MM.1S (cell line): ENCODE measurements at regions not wholly inside any gene's neighbourhood (a gene's known extent, or its start where the extent isn't known, plus 50 kb on each side); places are given as distances from the start of the nearest gene placed in this dataset.

Experiments used
- DNase-seq: peaks from one replicate; pipeline ENCODE4 v3.0.0-alpha.2; 2015
- H2AFZ ChIP-seq: fragments of 300-600 bp; sonication (generic); 2 replicates; pipeline ENCODE4 v1.6.0; 2016; ENCODE audit warnings: antibody characterized with exemption, low read length
- H3F3A ChIP-seq: fragments of 300-600 bp; sonication (generic); 2 replicates; pipeline ENCODE4 v1.6.1; 2016; ENCODE audit warnings: mild to moderate bottlenecking, antibody characterized with exemption, low read length, moderate library complexity, mixed read lengths; ENCODE audit not compliant: insufficient read depth
- H3K27ac ChIP-seq: fragments of 300-600 bp; sonication (generic); 2 replicates; pipeline ENCODE4 v1.5.1; 2016; ENCODE audit warnings: mild to moderate bottlenecking, low read length
- H3K27me3 ChIP-seq: fragments of 300-600 bp; sonication (generic); replicated peaks from 2 replicates; pipeline ENCODE4 v1.6.0; 2016; ENCODE audit warnings: low read length; ENCODE audit not compliant: insufficient read depth
- H3K36me3 ChIP-seq: fragments of 300-600 bp; sonication (generic); replicated peaks from 2 replicates; pipeline ENCODE4 v1.6.1; 2016; ENCODE audit warnings: mild to moderate bottlenecking, low read length, mixed read lengths; ENCODE audit not compliant: insufficient read depth
- H3K4me1 ChIP-seq: fragments of 300-600 bp; sonication (generic); 2 replicates; pipeline ENCODE4 v1.6.1; 2016; ENCODE audit warnings: low read length, mixed read lengths
- H3K4me2 ChIP-seq: fragments of 300-600 bp; sonication (generic); 2 replicates; pipeline ENCODE4 v1.6.0; 2016; ENCODE audit warnings: low read depth, low read length
- H3K4me3 ChIP-seq: fragments of 300-600 bp; sonication (generic); 2 replicates; pipeline ENCODE4 v1.5.1; 2016; ENCODE audit warnings: low read length, mixed read lengths
- H3K79me2 ChIP-seq: fragments of 300-600 bp; sonication (generic); 2 replicates; pipeline ENCODE4 v1.6.1; 2016; ENCODE audit warnings: mixed run types, low read length, mixed read lengths
- H3K9ac ChIP-seq: fragments of 300-600 bp; sonication (generic); 2 replicates; pipeline ENCODE4 v1.6.1; 2016; ENCODE audit warnings: low read length, mixed read lengths
- H3K9me2 ChIP-seq: fragments of 300-600 bp; sonication (generic); replicated peaks from 2 replicates; pipeline ENCODE4 v1.6.1; 2016; ENCODE audit warnings: mild to moderate bottlenecking, low read length, mixed read lengths; ENCODE audit not compliant: insufficient read depth
- H3K9me3 ChIP-seq: fragments of 300-600 bp; sonication (generic); replicated peaks from 2 replicates; pipeline ENCODE4 v1.6.1; 2016; ENCODE audit warnings: mild to moderate bottlenecking, low read length, mixed read lengths; ENCODE audit not compliant: insufficient read depth
- H4K20me1 ChIP-seq: fragments of 300-600 bp; sonication (generic); 2 replicates; pipeline ENCODE4 v1.6.1; 2016; ENCODE audit warnings: mild to moderate bottlenecking, low read length, moderate library complexity, mixed read lengths; ENCODE audit not compliant: insufficient read depth
- CTCF ChIP-seq: fragments of 300-600 bp; sonication (generic); IDR thresholded peaks from 2 replicates; pipeline ENCODE4 v1.5.1; 2016; ENCODE audit warnings: antibody characterized with exemption, low read length, mixed read lengths
- EZH2 ChIP-seq: fragments of 300-600 bp; sonication (generic); optimal IDR thresholded peaks from 2 replicates; pipeline ENCODE3; 2017; ENCODE audit warnings: low read depth, mild to moderate bottlenecking, antibody characterized with exemption, low read length, mixed read lengths
- EZH2phosphoT487 ChIP-seq: fragments of 300-600 bp; sonication (generic); IDR thresholded peaks from 2 replicates; pipeline ENCODE4 v1.6.1; 2018; ENCODE audit warnings: antibody characterized with exemption, low read length

GRCh38 chr5:148730270-148730669 is 75.9 kb upstream of the HTR4 start:
- Histone ChIP-seq H3K4me3 (no peak overlapping the region), H3K27me3 (no peaks in the 10 kb centered on the region), H3K9me3 (no peaks in the 10 kb centered on the region), H2AFZ (peak overlapping the region; percentile 7), H3K4me2 (peak overlapping the region; percentile 83; the same call in 1 of the 2 replicates), H3K36me3 (no peaks in the 10 kb centered on the region), H3F3A (peaks cover 9% of the 10 kb centered on the region), H3K79me2 (no peaks in the 10 kb centered on the region), H4K20me1 (no peaks in the 10 kb centered on the region), H3K9me2 (no peaks in the 10 kb centered on the region), H3K27ac (no peak overlapping the region), H3K9ac (no peak overlapping the region), H3K4me1 (peaks cover 24% of the 10 kb centered on the region; the same call in 1 of the 2 replicates)
- DNase-seq = no peak
- no peak for TF ChIP-seq EZH2

- Histone ChIP-seq H3K36me3 (no peaks in the 10 kb centered on the region), H3K4me2 (peak overlapping the region; percentile 83), H3K9ac (peak overlapping the region; percentile 51; the same call in 1 of the 2 replicates), H3K27ac (peak overlapping the region; percentile 58; the same call in 1 of the 2 replicates), H3K4me3 (peak overlapping the region; percentile 64), H3K4me1 (peaks cover 24% of the 10 kb centered on the region; the same call in 1 of the 2 replicates), H3K27me3 (no peaks in the 10 kb centered on the region), H3K9me3 (no peaks in the 10 kb centered on the region), H3F3A (peaks cover 9% of the 10 kb centered on the region), H4K20me1 (no peaks in the 10 kb centered on the region), H3K9me2 (no peaks in the 10 kb centered on the region), H2AFZ (peak overlapping the region; percentile 77), H3K79me2 (no peaks in the 10 kb centered on the region)
- DNase-seq = peak; percentile 92
- peak; percentile 98 for TF ChIP-seq CTCF
- TF ChIP-seq EZH2 = no peak
These were observed 76.9 kb upstream of the HTR4 start for GRCh38 chr5:148730942-148731898.

- H3F3A ChIP-seq = peaks cover 9% of the 10 kb centered on the region
- no peaks in the 10 kb centered on the region for H3K36me3 ChIP-seq
- DNase-seq = no peak
- no peak for TF ChIP-seq CTCF
- TF ChIP-seq EZH2phosphoT487 = no peak
- no peak for TF ChIP-seq EZH2
- no peaks in the 10 kb centered on the region for H3K27me3 ChIP-seq
- peak overlapping the region; percentile 58; the same call in 1 of the 2 replicates for H3K27ac ChIP-seq
- no peaks in the 10 kb centered on the region for H3K79me2 ChIP-seq
- H3K9me2 ChIP-seq = no peaks in the 10 kb centered on the region
- peak overlapping the region; percentile 64 for H3K4me3 ChIP-seq
- H2AFZ ChIP-seq = peak overlapping the region; percentile 77
- H3K9me3 ChIP-seq = no peaks in the 10 kb centered on the region
- peak overlapping the region; percentile 51; the same call in 1 of the 2 replicates for H3K9ac ChIP-seq
- H3K4me2 ChIP-seq = peak overlapping the region; percentile 83
- H4K20me1 ChIP-seq = no peaks in the 10 kb centered on the region
- H3K4me1 ChIP-seq = peaks cover 15% of the 10 kb centered on the region; the same call in 1 of the 2 replicates
These were observed 78.4 kb upstream of the HTR4 start for GRCh38 chr5:148732692-148733091.
